ENCODE measurements at regions not wholly inside any gene's neighbourhood (a gene's known extent, or its start where the extent isn't known, plus 50 kb on each side); places are given as distances from the start of the nearest gene placed in this dataset.
"Not testable (repeated sequence)": the region's sequence is repeated elsewhere in the genome, so short reads cannot be mapped to it uniquely, and the experiment has no call there.

- no peak for DNase-seq (ENCODE audit: low read depth in 2 of 2, low spot score in 1 of 2)
Observed at GRCh38 chr14:71426001-71426400, 506.2 kb upstream of the RGS6 start.

- DNase-seq (ENCODE audit: low read depth in 2 of 2, low spot score in 1 of 2), result no peak
Observed at GRCh38 chr14:71429902-71430301, 502.3 kb upstream of the RGS6 start.

- DNase-seq (ENCODE audit: low read depth in 2 of 2, low spot score in 1 of 2), result no peak
Observed at GRCh38 chr14:71430321-71430677, 501.9 kb upstream of the RGS6 start.

GRCh38 chr14:71430678-71431376 lies 501.4 kb upstream of the RGS6 start:
- DNase-seq (ENCODE audit: low read depth in 2 of 2, low spot score in 1 of 2), result no peak

DNA sequence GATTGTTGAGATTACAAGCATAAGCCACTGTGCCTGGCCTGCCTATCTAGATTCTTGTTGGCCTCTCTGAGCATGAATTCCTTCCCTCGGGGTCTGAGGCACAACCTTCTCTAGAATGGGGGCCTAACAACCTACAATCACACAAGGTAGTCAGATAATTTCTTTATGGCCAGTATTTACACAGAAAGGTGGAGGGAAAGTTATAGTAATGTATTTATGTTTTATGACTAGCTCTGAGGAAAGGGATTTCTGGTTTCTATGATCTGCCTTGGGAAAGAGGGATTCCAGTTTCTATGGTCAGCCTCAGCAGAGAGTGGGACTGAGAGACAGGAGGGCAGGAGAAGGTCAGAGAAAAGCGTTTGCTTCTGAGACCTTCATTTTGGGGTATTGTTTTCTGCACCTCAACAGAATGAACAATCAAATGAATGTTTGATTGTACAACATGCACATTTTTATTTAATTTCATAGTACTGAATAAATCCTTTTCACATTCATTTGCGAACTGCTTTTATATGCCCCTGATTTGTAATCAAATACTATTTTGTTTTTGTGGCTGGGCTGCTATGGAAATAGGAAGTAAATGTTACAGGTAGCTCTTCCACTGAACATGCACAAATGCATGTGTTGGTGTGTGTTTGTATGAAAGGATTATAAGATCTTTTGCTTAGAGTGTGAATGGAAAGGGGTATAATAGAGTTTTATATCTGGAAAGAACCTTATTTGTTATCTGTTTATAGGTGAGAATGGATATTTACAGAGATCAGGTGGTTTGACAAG lies 499.7 kb upstream of the RGS6 start:
- no peak for DNase-seq (ENCODE audit: low read depth in 2 of 2, low spot score in 1 of 2)

DNA sequence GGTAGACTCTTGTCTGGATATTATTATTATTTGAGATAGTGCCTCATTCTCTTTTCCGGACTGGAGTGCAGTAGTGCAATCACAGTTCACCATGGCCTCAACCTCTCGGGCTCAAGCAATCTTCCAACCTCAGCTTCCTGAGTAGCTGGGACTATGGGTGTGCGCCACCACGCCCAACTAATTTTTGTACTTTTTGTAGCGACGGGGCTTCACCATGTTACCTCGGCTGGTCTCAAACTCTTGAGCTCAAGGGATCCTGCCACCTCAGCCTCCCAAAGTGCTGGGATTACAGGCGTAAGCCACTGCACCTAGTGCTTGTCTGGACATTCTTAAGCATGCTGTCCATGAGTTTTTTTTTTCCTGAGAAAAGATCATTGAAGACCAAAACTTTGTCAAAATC lies 498.9 kb upstream of the RGS6 start:
- DNase-seq (ENCODE audit: low read depth in 2 of 2, low spot score in 1 of 2), result no peak

GRCh38 chr14:71435641-71436040 lies 496.6 kb upstream of the RGS6 start:
- not testable (repeated sequence) for DNase-seq (ENCODE audit: low read depth in 2 of 2, low spot score in 1 of 2)

DNA sequence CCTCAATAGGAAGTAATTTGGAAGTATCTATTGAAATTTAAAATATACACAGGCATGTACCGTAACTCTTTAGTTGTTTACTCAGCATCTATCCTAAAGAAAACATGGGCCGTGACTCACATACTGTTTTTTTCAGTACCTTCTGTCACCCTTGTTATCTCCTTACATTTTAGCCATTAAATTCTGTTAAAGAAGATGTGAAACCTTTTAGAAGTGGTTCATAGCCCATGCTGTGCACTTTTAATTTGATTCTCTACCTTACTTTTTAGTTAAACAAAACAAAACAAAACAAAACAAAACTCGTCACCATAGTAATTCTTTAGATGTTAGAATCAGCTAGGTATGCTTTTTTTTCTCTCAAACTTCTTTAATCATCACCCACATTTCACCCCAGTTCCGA lies 494.4 kb upstream of the RGS6 start:
- no peak for DNase-seq (ENCODE audit: low read depth in 2 of 2, low spot score in 1 of 2)

GRCh38 chr14:71438684-71439083 lies 493.5 kb upstream of the RGS6 start:
- no peak for DNase-seq (ENCODE audit: low read depth in 2 of 2, low spot score in 1 of 2)

DNA sequence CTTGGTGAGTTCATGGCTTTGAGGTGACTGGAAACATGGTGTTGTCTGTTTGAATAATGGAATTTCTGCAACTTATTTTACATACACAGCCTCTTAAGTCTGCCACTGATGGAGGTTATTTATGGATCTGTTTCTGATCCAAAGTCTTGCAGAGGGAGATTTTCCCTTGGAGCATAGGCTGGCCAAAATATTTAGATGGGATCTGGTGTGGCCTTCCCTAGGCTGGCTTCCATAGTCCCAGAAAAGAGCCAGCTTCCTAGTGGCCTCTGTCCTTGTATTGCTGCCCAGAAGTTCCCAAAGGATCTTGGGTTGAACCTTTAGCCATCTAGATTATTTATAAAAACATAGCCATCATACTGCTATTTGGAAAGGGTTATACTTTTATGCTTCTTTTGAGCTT lies 491.1 kb upstream of the RGS6 start:
- DNase-seq (ENCODE audit: low read depth in 2 of 2, low spot score in 1 of 2), result no peak

- DNase-seq (ENCODE audit: low read depth in 2 of 2, low spot score in 1 of 2), result no peak
Observed at GRCh38 chr14:71444030-71444822, 488.0 kb upstream of the RGS6 start.

- DNase-seq (ENCODE audit: low read depth in 2 of 2, low spot score in 1 of 2), result no peak
Observed at GRCh38 chr14:71448431-71449315, 483.6 kb upstream of the RGS6 start.

DNA sequence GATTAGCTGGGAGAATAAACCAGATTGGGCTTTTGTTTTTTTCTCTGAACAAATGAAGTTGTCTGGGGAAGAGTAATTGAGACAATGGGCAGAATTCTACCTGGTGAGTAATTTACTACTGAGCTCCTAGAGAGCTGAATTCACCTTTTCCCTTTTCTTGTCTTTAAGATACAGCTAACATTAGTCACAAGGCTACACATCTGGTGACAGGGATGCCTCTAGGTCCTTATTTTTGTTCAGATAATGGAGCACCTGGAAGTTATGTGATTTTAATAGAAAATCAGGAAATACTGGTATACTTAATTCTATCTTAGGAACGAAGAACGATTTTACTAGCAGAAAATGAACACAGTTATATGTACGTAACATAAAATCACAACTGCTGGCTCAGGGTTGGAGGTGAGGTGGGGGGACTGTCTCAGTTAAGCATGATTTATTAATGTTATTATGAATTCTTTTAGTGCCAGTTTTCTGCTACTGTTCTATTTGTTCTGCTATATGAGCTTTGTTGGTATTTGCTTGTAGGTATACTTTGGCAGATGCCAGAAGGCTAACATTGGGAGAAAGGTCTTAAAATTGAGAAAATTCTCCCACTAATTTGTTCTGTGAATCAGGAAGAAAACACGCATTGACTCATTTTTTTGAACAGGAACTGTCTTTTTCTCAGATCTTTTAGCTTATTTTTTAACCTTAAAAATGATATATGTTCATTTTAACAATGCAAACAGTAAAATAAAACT lies 482.7 kb upstream of the RGS6 start:
- DNase-seq (ENCODE audit: low read depth in 2 of 2, low spot score in 1 of 2), result no peak

DNA sequence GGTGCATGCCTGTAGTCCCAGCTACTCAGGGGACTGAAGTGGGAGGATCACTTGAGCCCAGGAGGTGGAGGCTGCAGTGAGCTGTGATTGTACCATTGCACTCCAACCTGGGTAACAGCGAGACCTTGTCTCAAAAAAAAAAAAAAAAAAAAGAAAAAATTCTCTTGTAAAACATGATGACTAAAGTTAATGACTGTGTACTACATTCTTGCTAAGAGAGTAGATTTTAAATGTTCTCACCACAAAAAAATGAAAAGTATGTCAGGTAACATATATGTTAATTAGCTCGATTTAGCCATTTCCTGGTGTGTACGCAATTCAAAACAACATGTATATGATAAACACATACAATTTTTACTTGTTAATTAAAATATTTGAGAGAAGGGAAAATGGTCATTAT lies 480.7 kb upstream of the RGS6 start:
- no peak for DNase-seq (ENCODE audit: low read depth in 2 of 2, low spot score in 1 of 2)

- DNase-seq (ENCODE audit: low read depth in 2 of 2, low spot score in 1 of 2), result no peak
Observed at GRCh38 chr14:71452539-71452938, 479.7 kb upstream of the RGS6 start.

- no peak for DNase-seq (ENCODE audit: low read depth in 2 of 2, low spot score in 1 of 2)
Observed at GRCh38 chr14:71452987-71453386, 479.2 kb upstream of the RGS6 start.

DNA sequence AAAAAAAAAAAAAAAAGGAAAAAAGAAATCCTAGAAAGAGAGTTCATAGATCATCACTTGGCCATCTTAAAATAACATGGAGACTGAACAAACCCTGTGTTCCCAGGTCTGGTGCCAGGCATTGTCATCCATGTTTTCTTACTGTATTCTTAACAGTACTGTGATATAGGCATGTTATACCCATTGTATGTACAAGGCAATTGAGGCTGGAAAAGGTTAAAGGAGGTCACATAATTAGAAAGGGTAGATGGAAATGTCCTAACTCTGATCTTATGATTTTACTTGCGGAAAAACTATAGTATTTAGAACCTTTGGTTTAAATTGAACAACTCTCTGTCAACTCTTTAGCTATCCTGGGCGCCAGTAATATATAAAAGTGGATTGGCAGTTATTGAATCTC lies 478.2 kb upstream of the RGS6 start:
- no peak for DNase-seq (ENCODE audit: low read depth in 2 of 2, low spot score in 1 of 2)

DNA sequence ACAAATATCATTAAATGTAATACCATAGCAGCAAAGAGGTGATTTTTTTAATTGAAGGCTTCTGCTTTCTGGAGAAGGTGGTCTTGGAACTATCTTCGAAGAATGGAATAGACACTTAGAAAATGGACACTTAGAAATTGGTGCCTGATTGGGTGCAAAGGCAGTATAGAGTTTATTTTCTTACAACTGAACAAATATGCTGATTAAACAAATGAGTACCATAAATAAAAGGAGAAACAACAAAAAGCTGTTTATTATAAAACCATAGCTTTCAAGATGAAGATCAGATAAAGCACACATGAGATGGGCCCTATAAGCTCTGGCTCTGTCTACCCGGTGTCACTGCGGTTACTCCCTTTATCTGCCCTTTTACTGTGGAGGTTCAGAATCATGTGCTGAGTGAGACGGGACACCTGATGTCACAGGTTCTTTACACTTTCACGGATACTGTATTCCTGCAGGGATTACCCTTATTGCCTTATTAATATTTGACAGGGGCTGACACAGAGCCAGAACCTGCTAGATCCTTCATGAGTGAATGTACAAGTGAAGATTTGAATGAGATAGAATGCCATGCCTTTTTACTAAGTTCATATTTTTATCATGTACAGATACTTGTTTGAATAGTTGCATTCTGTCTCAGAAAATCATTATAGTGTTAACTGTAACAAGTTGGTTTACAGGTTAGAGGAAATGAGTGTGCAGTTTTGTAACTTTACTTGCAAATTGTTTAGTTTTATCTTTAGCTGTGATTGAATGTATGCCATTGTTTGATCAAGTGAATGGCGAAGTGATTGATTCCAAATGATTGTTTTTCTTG lies 477.5 kb upstream of the RGS6 start:
- DNase-seq (ENCODE audit: low read depth in 2 of 2, low spot score in 1 of 2), result no peak

DNA sequence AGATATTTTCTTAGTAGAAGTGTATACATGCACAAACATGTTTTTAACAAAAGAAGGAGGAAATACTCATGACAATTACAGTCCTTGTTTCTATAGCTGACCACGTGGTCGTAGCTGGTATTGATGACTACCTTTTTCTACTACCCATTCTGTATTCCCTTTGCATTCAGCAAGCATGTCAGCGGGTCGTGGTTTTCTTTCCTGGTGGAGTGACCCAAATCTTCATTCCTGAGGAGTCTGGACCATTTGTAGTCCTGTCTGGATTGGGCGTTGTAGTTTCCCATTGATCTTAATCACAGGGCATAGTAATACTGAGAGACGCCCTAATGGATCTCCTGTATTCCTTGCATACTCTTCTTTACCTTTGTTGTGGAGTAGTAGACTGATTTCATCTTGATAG lies 472.1 kb upstream of the RGS6 start:
- no peak for DNase-seq (ENCODE audit: low read depth in 2 of 2, low spot score in 1 of 2)

DNA sequence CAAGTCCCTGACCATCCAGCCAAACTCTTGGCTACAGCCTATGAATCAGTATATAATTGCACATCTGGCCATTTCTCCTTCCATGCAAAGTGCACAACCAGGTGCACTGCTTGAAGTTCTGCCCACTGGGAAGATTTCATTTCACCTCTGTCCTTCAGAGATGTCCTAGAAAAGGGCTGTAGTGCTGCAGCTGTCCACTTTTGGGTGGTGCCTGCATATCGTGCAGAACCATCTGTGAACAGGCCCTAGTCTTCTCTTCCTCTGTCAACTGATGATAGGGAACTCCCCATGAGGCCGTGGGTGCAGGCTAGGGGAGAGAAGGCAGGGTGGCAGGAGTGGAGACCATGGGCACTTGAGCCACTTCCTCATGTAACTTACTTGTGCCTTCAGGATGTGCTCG lies 470.6 kb upstream of the RGS6 start:
- DNase-seq (ENCODE audit: low read depth in 2 of 2, low spot score in 1 of 2), result not testable (repeated sequence)
